Left hindlimb (tissue), 1 donor: ENCODE measurements at regions not wholly inside any gene's neighbourhood (a gene's known extent, or its start where the extent isn't known, plus 50 kb on each side); places are given as distances from the start of the nearest gene placed in this dataset.

Experiments used
- DNase-seq: peaks from one replicate; pipeline ENCODE4 v3.0.0-alpha.2; 2018

DNA sequence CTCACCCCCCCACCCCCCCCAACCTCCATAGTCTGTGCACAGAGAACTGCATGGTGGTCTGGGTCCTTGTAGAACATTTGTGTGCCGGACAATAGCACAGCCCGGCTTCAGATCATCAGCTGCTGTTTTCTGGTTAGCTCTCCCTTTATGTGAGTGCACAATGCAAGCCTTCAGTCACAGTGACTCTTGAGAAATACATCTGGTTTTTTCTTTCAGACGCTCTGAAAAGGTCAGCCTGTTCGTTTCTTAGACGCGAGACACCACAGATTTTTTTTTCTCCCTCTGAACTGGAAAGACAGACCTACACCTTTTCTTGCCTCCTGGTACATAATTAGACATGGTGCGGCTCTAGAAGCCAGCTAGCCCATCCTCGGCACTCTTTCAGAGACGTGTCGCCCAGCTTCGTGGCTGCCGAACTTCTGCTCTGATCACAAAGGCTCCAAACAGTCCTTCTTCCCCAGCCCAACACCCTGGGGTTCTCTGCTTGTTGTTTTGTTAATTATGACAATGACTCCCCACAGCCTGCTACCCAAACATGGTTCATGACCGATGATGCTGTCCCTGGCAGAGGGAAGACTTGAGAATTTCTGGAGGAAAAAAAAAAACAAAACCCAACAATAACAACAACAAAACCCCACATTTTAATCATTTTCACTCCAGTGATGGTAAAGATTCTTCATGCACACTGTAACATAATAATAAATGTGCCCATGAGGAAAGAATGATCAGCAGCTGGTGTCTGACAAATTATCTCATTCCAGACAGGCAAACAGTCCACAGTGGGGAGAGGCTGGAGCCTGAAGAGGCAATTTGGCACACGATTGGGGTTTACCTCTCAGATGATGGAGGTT, 241.4 kb upstream of the ZNF462 start:
- DNase-seq, result no peak

DNA sequence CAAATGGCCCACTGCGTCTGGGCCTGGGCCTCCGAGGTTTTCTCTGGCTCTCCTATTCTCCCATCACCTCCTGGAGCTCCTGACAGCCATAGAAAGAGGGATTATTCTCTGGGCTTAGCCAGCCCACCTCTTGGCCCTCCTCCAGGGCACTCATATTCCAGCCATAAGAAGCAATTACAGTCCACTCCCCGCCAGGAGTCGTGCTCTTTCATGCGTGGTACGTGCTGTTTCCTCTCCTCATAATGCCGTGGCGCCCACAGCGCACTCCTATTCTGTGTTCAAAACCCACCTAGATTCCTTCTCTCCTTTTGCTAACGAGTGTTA, 240.8 kb upstream of the ZNF462 start:
- peak; percentile 58 for DNase-seq

GRCh38 chr9:106623558-106623957, 239.4 kb upstream of the ZNF462 start:
- no peak for DNase-seq

GRCh38 chr9:106625259-106625789, 237.6 kb upstream of the ZNF462 start:
- DNase-seq, result no peak

DNA sequence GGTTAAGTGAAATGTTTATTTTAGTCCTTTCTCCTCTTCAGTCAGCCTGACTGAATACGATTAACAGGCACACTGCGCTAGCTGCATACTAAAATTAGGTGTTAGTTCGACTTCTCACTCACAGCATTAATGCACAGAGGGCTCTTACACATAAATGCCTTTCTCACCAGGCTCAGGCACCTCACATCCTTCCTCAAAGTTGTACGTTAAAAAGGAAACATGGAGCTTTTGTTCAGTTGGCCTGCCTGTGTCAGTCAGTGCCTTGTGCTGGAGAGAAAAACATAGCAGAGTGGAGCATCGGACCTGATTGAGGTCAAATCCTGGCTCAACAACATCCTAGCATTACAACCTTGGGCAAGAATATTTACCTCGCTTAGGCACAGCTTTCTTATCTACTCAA, 236.0 kb upstream of the ZNF462 start:
- no peak for DNase-seq

- no peak for DNase-seq
Observed at GRCh38 chr9:106632621-106633020, 230.3 kb upstream of the ZNF462 start.

DNA sequence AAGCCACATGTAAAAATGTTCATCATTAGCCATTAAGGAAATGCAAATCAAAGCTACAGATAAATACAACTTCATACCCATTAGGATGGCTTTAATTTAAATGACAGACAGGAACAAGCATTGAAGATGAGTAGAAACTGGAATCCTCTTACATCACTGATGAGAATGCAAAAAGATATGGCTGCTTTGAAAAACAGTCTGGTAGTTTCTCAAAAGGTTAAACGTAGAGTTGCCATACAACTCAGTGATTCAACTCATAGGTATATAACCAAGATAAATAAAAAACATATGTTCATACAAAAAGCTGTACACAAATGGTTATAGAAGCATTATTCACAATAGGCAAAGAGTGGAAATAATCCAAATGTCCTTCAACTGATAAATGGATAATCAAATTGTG, 228.8 kb upstream of the ZNF462 start:
- DNase-seq, result no peak

GRCh38 chr9:106634641-106635040, 228.3 kb upstream of the ZNF462 start:
- no peak for DNase-seq

DNA sequence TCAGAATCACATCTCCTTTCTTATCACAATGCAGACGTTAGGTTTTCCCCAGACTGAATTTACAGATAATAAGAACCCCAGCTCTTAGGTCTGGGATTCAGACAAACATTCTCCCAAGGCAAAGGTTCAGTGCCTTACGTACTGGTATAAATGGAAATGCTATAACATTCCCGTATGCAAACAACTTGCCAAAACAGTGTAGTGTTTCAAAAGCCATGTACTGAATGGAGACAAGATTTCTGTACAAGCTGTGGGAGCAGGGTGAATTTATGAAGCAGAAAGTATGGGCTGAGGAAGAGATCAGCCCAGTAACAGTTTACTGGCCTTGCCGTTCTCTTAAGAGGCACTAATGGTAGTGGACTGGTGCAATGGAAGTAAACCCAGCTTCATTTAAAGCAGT, 225.5 kb upstream of the ZNF462 start:
- no peak for DNase-seq

DNA sequence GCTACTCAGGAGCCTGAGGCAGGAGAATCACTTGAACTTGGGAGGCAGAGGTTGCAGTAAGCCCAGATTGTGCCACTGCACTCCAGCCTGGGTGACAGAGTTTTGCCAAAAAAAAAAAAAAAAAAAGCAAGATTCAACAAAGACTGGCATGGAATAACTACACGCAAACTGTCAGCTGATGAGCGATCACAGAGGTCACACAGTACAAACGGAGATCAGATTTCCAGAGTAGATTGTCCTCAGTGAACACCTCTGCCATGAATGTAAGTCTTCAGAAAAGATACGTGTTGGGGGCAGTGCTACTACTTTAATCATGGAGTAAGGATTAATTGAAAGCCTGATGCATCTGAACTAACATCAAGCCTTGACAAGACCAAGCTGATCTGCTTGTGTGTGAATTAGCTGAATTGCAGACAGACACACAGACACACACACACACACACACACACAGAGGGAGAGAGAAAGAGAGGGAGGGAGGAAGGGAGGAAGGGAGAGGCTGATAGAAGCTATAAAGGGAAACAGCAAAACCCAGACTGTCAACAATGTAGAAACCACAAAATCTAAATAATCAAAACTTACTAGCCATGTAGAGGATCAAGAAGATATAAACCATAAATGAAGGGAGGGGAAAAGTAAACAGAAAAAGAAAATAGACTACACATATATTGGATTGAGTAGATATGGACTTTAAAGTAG, 222.9 kb upstream of the ZNF462 start:
- DNase-seq, result no peak

DNA sequence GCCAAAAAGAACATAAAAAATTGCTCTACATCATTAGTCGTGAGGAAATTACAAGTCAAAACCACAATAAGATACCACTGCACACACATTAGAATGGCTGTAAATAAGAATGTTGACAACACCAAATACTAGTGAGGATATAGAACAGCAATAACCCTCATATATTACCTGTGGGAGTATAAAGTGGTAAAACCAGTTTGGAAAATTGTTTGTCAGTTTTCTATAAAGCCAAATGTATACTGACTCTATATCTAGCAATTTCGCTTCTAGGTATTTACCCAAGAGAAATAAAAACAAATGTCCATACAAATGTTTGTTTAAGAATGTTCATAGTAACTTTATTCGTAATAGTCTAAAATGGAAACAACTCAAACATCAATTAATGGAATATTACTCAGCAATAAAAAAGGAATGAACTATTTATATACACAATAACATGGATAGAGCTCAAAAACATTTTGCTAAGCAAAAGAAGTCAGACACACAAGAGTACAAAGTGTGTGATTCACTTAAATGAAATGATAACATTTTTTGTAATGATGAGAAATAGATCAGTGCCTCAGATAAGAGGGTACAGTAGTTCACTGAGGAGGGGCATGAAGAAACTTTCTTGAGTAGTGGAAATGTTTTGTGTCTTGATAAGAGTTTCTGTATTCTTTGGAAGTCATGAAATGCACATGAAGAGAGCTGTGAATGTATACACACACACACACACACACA, 219.6 kb upstream of the ZNF462 start:
- no peak for DNase-seq

- no peak for DNase-seq
Observed at GRCh38 chr9:106644661-106645060, 218.3 kb upstream of the ZNF462 start.

- no peak for DNase-seq
Observed at GRCh38 chr9:106648799-106649198, 214.2 kb upstream of the ZNF462 start.

DNA sequence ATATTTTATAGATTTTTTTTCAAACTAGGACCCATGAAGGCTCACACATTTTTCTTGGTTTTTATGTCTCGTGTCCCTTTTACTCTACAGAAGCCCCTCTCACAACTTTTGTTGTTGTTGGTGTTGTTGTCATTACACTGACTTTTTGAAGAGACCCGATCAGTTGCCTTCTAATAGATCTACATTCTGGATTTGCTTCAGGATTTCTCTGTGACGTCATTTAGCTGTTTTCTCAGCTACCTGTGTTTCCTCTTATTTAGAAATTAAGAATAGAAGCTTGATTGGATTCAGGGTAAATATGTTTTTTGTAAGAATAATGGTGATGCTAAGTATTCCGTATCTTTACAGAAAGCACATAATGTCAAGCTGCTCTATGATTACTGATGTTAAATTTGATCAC, 213.3 kb upstream of the ZNF462 start:
- no peak for DNase-seq

- DNase-seq, result no peak
Observed at GRCh38 chr9:106653213-106653612, 209.8 kb upstream of the ZNF462 start.

GRCh38 chr9:106655966-106656365, 207.0 kb upstream of the ZNF462 start:
- no peak for DNase-seq

DNA sequence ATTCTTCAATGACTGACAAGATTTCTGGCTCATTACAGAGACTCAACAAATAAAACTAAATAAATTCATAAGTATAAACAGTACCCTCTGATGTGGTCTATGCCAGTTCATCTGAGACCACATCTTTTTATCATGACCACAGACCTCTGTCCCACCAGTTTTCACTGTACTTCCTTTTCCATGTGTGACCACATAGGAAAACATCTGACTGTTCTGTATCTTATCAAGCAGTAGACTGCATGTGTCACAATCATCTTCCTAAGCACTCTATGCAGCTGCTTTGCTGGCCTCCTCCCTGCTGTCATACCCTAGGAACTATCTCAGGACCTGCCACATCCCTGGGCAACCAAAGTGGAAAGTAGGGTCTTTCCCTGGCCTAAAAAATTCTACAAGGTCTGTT, 205.0 kb upstream of the ZNF462 start:
- DNase-seq, result no peak

GRCh38 chr9:106668534-106668933, 194.4 kb upstream of the ZNF462 start:
- DNase-seq, result no peak

DNA sequence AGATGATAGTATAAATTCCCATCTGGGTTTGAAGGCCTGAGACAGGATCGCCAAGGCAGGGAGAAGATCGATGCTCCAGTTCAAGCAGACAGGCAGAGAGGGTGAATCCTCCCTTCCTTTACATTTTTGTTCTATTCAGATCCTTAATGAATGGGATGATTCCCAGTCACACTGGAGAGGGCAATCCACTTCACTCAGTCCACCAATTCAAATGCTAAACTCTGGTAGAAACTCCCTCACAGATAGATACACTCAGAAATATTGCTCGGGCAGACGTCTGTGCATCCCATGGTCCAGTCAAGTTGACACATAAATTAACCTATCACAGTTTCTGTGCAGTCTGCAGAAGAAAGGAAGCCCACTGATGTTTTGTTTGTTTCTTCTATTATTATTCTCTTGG, 193.1 kb upstream of the ZNF462 start:
- DNase-seq, result no peak

DNA sequence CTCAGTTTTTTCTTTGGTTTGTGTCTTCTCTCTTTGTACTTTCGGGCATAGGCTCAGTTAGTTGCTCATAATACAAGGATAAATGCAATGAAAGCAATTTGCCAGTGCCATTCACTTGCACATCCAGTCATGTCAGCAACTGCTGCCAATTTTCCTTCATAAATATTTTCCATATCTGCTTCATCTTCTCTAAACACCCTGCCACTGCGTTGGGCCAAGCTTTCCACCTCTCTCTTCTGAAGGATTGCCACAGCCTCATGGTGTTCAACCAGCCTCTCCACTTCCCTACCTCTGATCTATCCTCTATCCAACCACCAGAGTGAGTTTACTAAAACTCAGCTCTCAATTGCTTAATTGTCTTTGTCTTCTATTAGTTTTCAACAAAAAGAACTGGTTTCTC, 192.5 kb upstream of the ZNF462 start:
- no peak for DNase-seq

GRCh38 chr9:106675780-106676179, 187.2 kb upstream of the ZNF462 start:
- DNase-seq, result no peak

DNA sequence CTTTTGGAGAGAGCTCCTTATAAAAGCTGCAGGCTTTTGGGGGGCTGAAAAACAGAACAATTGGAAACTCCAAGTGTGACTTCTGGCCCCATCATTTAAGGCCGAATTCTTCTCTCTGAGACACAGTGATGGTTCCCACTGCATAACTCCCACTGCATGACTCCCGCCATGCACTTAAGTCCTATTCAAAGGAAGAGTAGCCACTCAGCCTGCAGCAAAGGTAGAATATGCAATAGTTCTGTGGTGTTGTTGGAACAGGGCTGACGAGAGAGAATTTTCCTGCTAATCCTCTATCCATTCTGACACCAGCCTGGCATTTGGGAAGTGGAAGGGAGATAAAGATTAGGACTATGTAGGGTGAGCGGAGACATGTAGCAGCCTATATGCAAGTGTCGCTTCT, 185.6 kb upstream of the ZNF462 start:
- no peak for DNase-seq

DNA sequence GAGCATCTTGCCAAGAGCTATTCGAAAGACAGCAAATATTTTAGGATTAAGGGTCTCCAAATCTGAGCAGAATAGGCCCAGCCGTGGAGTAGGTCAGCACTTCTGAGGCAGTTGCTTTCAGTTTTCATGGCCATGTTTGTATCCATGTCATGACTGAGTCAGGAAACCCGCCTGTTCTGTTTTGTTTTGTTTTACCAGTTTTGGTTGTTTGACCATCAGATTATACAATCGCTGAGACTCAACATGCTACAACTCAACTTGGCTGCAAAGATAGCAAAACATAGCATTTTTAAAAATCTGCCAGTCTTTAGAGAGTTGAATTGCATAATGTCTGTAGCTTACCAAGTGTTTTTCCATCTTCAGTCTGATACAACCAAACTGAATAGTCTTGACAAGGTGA, 185.1 kb upstream of the ZNF462 start:
- no peak for DNase-seq

GRCh38 chr9:106678273-106678672, 184.7 kb upstream of the ZNF462 start:
- DNase-seq, result no peak
